GM23248 (cell line): ENCODE measurements at regions not wholly inside any gene's neighbourhood (a gene's known extent, or its start where the extent isn't known, plus 50 kb on each side); places are given as distances from the start of the nearest gene placed in this dataset.

Experiments
- DNase-seq: peaks from one replicate; pipeline ENCODE4 v3.0.0-alpha.2; 2015
- H2AFZ ChIP-seq: fragments of 200-600 bp; sonication (generic); 2 replicates; pipeline ENCODE4 v1.6.1; 2016; ENCODE audit warnings: antibody characterized with exemption
- H3F3A ChIP-seq: fragments of 200-600 bp; sonication (generic); 2 replicates; pipeline ENCODE4 v1.6.1; 2016; ENCODE audit warnings: mild to moderate bottlenecking, antibody characterized with exemption, mixed run types; ENCODE audit not compliant: insufficient read depth
- H3K27ac ChIP-seq: fragments of 200-600 bp; sonication (generic); 2 replicates; pipeline ENCODE4 v1.5.1; 2016; ENCODE audit warnings: mild to moderate bottlenecking
- H3K27me3 ChIP-seq: fragments of 200-600 bp; sonication (generic); replicated peaks from 2 replicates; pipeline ENCODE4 v1.6.1; 2016; ENCODE audit warnings: mild to moderate bottlenecking; ENCODE audit not compliant: insufficient read depth
- H3K36me3 ChIP-seq: fragments of 200-600 bp; sonication (generic); 2 replicates; pipeline ENCODE4 v1.6.1; 2016; ENCODE audit warnings: low read depth, mild to moderate bottlenecking
- H3K4me1 ChIP-seq: fragments of 200-600 bp; sonication (generic); 2 replicates; pipeline ENCODE4 v1.6.1; 2016; ENCODE audit warnings: mild to moderate bottlenecking; ENCODE audit not compliant: insufficient read depth
- H3K4me2 ChIP-seq: fragments of 200-600 bp; sonication (generic); one replicate; pipeline ENCODE4 v1.6.1; 2016; ENCODE audit warnings: mild to moderate bottlenecking; ENCODE audit not compliant: unreplicated experiment
- H3K4me3 ChIP-seq: fragments of 200-600 bp; sonication (generic); 2 replicates; pipeline ENCODE4 v1.5.1; 2016; ENCODE audit warnings: mild to moderate bottlenecking
- H3K79me2 ChIP-seq: fragments of 200-600 bp; sonication (generic); 2 replicates; pipeline ENCODE4 v1.6.1; 2016; ENCODE audit warnings: mild to moderate bottlenecking; ENCODE audit not compliant: insufficient read depth
- H3K9ac ChIP-seq: fragments of 200-600 bp; sonication (generic); 2 replicates; pipeline ENCODE4 v1.6.1; 2016; ENCODE audit warnings: mild to moderate bottlenecking
- H3K9me2 ChIP-seq: fragments of 200-600 bp; sonication (generic); 2 replicates; pipeline ENCODE4 v1.6.1; 2016; ENCODE audit warnings: mixed run types, mild to moderate bottlenecking, moderate library complexity; ENCODE audit not compliant: insufficient read depth
- H3K9me3 ChIP-seq: fragments of 200-600 bp; sonication (generic); one replicate; pipeline ENCODE4 v1.6.1; 2017; ENCODE audit warnings: low read depth
- H4K20me1 ChIP-seq: fragments of 200-600 bp; sonication (generic); 2 replicates; pipeline ENCODE4 v1.6.0; 2016; ENCODE audit not compliant: insufficient read depth
- EZH2 ChIP-seq: fragments of 200-600 bp; sonication (generic); IDR thresholded peaks from 2 replicates; pipeline ENCODE4 v1.6.1; 2018; ENCODE audit warnings: antibody characterized with exemption, mild to moderate bottlenecking; ENCODE audit not compliant: insufficient read depth, poor library complexity, severe bottlenecking
- EZH2phosphoT487 ChIP-seq: fragments of 200-600 bp; sonication (generic); IDR thresholded peaks from 2 replicates; pipeline ENCODE4 v1.6.1; 2018; ENCODE audit warnings: antibody characterized with exemption, moderate library complexity, mild to moderate bottlenecking, low read depth; ENCODE audit not compliant: insufficient read depth
- WGBS, 2 experiments: methylation state at CpG; one replicate each; pipeline ENCODE4 v1.1.6; 2015 to 2017; ENCODE audit warnings: low lambda C conversion rate in 2 of 2, low coverage in 1 of 2; ENCODE audit errors: missing lambda C conversion rate in 2 of 2; 5-methylcytosine and 5-hydroxymethylcytosine counted together
- in situ Hi-C: fragments of 300-500 bp; cut with MboI; formaldehyde crosslinking; loops from 2 replicates; pipeline ENCODE4 v1.15.0; 2020

DNA sequence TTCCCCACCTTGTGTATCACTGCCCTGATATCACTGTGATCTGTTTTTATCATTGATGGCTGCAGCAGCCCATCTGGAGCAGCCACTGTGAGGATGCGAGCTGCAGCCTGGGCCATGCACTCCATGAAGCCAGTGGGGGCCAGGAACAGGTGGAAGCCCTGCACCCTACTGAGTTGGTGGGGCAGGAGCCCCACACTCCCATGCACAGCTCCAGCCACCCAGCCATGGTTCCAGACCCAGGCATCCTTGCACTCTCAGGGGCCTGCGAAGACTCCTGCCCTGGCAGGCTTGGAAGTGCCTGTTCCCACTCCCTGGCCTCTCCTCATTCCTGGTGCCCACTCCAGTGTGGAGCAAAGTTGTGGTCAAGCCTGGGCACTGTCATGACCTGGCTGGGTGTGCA is 424.0 kb upstream of the FZD8 start:
- H3K4me1 ChIP-seq = no peaks in the 10 kb centered on the region
- no peak for TF ChIP-seq EZH2
- no peak for TF ChIP-seq EZH2phosphoT487
- no peaks in the 10 kb centered on the region for H3K9me3 ChIP-seq
- no peaks in the 10 kb centered on the region for H4K20me1 ChIP-seq
- H2AFZ ChIP-seq = no peak overlapping the region
- no peaks in the 10 kb centered on the region; the same call in 1 of the 2 replicates for H3K27me3 ChIP-seq
- in situ Hi-C loops = no loop called here
- WGBS, 2 experiments = 80 to 91% methylated on average over 2 of the region's 2 CpGs
- H3K79me2 ChIP-seq = no peaks in the 10 kb centered on the region
- no peak overlapping the region for H3K9ac ChIP-seq
- H3K36me3 ChIP-seq = no peaks in the 10 kb centered on the region
- H3K4me3 ChIP-seq = no peak overlapping the region
- no peaks in the 10 kb centered on the region for H3F3A ChIP-seq
- H3K27ac ChIP-seq = no peak overlapping the region
- H3K9me2 ChIP-seq = no peaks in the 10 kb centered on the region
- no peak overlapping the region for H3K4me2 ChIP-seq
- DNase-seq = no peak

DNA sequence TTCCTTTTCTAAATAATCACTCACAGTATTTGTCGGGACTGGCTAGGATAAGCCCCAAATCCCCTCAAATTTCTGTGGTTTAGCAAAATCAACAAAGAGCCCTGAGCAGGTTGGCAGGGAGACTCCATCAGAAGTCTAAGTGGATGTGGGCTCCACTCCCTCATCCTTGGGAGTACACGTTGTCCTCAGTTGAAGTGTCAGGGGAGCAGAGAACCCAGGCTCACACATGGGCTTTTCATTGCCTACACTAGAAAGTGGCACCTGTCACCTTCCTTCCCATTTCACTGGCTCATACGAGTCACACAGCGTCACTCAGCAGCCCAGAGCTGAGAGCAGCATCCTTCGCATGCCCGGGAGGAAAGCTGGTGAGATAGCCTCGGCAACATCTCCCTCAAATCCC is 421.3 kb upstream of the FZD8 start:
- DNase-seq = no peak
- Histone ChIP-seq H3K4me1 (no peaks in the 10 kb centered on the region), H3K9ac (no peak overlapping the region), H3K9me3 (no peaks in the 10 kb centered on the region), H3K9me2 (no peaks in the 10 kb centered on the region), H3K4me3 (no peak overlapping the region), H3K27ac (no peak overlapping the region), H3K36me3 (no peaks in the 10 kb centered on the region), H3K4me2 (no peak overlapping the region), H2AFZ (no peak overlapping the region), H3F3A (no peaks in the 10 kb centered on the region), H3K27me3 (no peaks in the 10 kb centered on the region; the same call in 1 of the 2 replicates), H3K79me2 (no peaks in the 10 kb centered on the region), H4K20me1 (no peaks in the 10 kb centered on the region)
- TF ChIP-seq EZH2phosphoT487 = no peak
- TF ChIP-seq EZH2 = no peak
- 60 to 65% methylated on average over 7 of the region's 7 CpGs for WGBS, 2 experiments
- in situ Hi-C loops = no loop called here

DNA sequence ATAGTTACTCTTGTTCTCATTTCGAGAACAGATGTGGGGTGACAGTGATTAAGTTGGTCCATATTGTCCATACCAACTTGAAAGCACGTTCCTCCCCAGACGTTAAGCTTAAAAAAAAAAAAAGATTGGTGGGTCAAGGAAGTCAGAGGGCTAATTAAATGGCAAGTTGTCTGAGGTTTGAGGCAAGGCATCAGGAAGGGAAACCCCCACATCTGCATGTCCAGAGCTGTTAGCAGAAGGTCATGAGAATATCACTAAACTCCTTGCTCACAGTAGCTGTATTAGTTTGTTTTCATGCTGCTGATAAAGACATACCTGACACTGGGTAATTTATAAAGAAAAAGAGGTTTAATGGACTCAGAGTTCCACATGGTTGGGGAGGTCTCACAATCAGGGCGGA is 415.6 kb upstream of the FZD8 start:
- in situ Hi-C loops = no loop called here
- no peaks in the 10 kb centered on the region for H3K79me2 ChIP-seq
- H3K27ac ChIP-seq = no peak overlapping the region
- H3K4me2 ChIP-seq = no peak overlapping the region
- no peak overlapping the region for H2AFZ ChIP-seq
- no peak overlapping the region for H3K9ac ChIP-seq
- DNase-seq = no peak
- H4K20me1 ChIP-seq = no peaks in the 10 kb centered on the region
- H3K27me3 ChIP-seq = no peaks in the 10 kb centered on the region
- H3K9me2 ChIP-seq = no peaks in the 10 kb centered on the region
- no peaks in the 10 kb centered on the region for H3K9me3 ChIP-seq
- no peaks in the 10 kb centered on the region for H3K4me1 ChIP-seq
- H3F3A ChIP-seq = no peaks in the 10 kb centered on the region
- H3K4me3 ChIP-seq = no peak overlapping the region
- no peak for TF ChIP-seq EZH2
- no peak for TF ChIP-seq EZH2phosphoT487
- 53 to 60% methylated on average over 4 of the region's 4 CpGs for whole genome bisulfite sequencing, 2 experiments
- no peaks in the 10 kb centered on the region for H3K36me3 ChIP-seq

DNA sequence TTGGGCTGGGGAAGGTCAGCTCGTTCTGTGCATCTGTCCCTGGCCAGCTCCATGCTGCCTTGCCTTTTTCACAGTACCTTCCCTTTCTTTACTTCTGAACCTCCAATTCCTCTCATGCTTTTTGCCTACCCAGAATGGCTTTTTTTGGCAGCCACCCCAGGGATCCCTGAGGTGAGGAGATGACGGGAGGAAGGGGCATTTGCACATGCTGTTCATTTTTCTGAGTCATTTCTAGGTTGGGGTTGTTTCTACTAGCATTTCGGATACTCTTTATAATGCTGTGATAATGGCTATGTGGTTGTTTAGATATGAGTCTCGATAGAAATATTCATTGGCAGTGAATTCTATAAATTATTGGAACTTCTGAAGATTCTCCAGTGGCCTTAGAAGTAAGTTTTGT is 415.1 kb upstream of the FZD8 start:
- no peak overlapping the region for H2AFZ ChIP-seq
- no peaks in the 10 kb centered on the region for H3K9me2 ChIP-seq
- H3K27ac ChIP-seq = no peak overlapping the region
- H4K20me1 ChIP-seq = no peaks in the 10 kb centered on the region
- in situ Hi-C loops = no loop called here
- H3K4me2 ChIP-seq = no peak overlapping the region
- H3K36me3 ChIP-seq = no peaks in the 10 kb centered on the region
- H3F3A ChIP-seq = no peaks in the 10 kb centered on the region
- H3K79me2 ChIP-seq = no peaks in the 10 kb centered on the region
- no peak for DNase-seq
- no peak overlapping the region for H3K4me3 ChIP-seq
- 45 to 57% methylated on average over 4 of the region's 4 CpGs for WGBS, 2 experiments
- no peak overlapping the region for H3K9ac ChIP-seq
- no peaks in the 10 kb centered on the region for H3K9me3 ChIP-seq
- H3K4me1 ChIP-seq = no peaks in the 10 kb centered on the region
- H3K27me3 ChIP-seq = no peaks in the 10 kb centered on the region
- no peak for TF ChIP-seq EZH2
- no peak for TF ChIP-seq EZH2phosphoT487

DNA sequence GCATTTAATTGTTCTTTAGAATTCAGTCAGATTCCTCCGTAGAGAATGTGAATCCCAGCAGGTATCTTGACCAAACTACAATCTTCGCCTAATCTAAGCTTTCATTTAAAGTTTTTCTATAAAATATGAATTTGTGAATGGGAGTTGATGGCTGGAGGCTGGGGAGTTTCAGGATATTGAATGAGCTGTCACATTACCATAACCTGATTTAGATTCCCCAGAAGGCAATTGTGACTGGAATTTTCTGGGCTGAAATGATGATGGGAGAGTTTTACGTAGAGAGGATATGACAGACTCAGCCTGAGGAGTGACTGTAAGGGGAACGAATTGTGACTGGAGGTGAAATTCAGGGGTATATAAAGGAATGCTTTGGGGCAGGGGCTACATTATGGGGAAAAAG is 411.7 kb upstream of the FZD8 start:
- WGBS, 2 experiments = 80 to 88% methylated on average over 4 of the region's 4 CpGs
- in situ Hi-C loops = no loop called here
- Histone ChIP-seq H3K9me3 (no peaks in the 10 kb centered on the region), H3K9ac (no peak overlapping the region), H3K4me3 (no peak overlapping the region), H4K20me1 (no peaks in the 10 kb centered on the region), H3K9me2 (no peaks in the 10 kb centered on the region), H3K79me2 (no peaks in the 10 kb centered on the region), H3K4me1 (no peaks in the 10 kb centered on the region), H3F3A (no peaks in the 10 kb centered on the region), H3K27ac (no peak overlapping the region), H3K4me2 (no peak overlapping the region), H3K27me3 (no peaks in the 10 kb centered on the region), H2AFZ (no peak overlapping the region), H3K36me3 (no peaks in the 10 kb centered on the region)
- DNase-seq = no peak
- TF ChIP-seq EZH2 = no peak
- TF ChIP-seq EZH2phosphoT487 = no peak
